GOT3 (cell line): ENCODE measurements at regions not wholly inside any gene's neighbourhood (a gene's known extent, or its start where the extent isn't known, plus 50 kb on each side); places are given as distances from the start of the nearest gene placed in this dataset.
"Not testable (repeated sequence)": the region's sequence is repeated elsewhere in the genome, so short reads cannot be mapped to it uniquely, and the experiment has no call there.

Source experiments
- DNase-seq: peaks from one replicate; lab custom pipeline; 2025; ENCODE audit warnings: mixed read lengths; lab: John Stamatoyannopoulos, UW

GRCh38 chr20:22951966-22952365 is 83.1 kb upstream of the SSTR4 start:
- DNase-seq = no peak

GRCh38 chr20:22954661-22955060 is 80.5 kb upstream of the SSTR4 start:
- DNase-seq = no peak

- DNase-seq = no peak
These were observed 76.7 kb upstream of the SSTR4 start for GRCh38 chr20:22958390-22958789.

GRCh38 chr20:22962567-22963439 is 72.3 kb upstream of the SSTR4 start:
- DNase-seq = no peak

GRCh38 chr20:22963581-22963980 is 71.5 kb upstream of the SSTR4 start:
- DNase-seq = no peak

- DNase-seq = no peak
These were observed 68.2 kb upstream of the SSTR4 start for GRCh38 chr20:22966787-22967464.

GRCh38 chr20:22967706-22968105 is 67.4 kb upstream of the SSTR4 start:
- DNase-seq = not testable (repeated sequence)

GRCh38 chr20:22969031-22969430 is 66.1 kb upstream of the SSTR4 start:
- not testable (repeated sequence) for DNase-seq

- DNase-seq = not testable (repeated sequence)
These were observed 64.0 kb upstream of the SSTR4 start for GRCh38 chr20:22971077-22971476.

- DNase-seq = no peak
These were observed 60.8 kb upstream of the SSTR4 start for GRCh38 chr20:22974354-22974753.

GRCh38 chr20:22977047-22977785 is 57.9 kb upstream of the SSTR4 start:
- DNase-seq = no peak

- DNase-seq = no peak
These were observed 51.1 kb upstream of the SSTR4 start for GRCh38 chr20:22984008-22984407.

- DNase-seq = no peak
These were observed 50.5 kb upstream of the SSTR4 start for GRCh38 chr20:22984606-22985005.

- no peak for DNase-seq
These were observed 49.8 kb upstream of the SSTR4 start for GRCh38 chr20:22985239-22985778.
